Chondrocyte (in vitro differentiated cells): ENCODE measurements at regions not wholly inside any gene's neighbourhood (a gene's known extent, or its start where the extent isn't known, plus 50 kb on each side); places are given as distances from the start of the nearest gene placed in this dataset.

Source experiments
- DNase-seq: peaks from one replicate; pipeline ENCODE4 v3.0.0; 2021; ENCODE audit warnings: mixed read lengths, low spot score
- H3K27ac Mint-ChIP-seq: one replicate; pipeline ENCODE4 v1.8.0; 2021; ENCODE audit warnings: mild to moderate bottlenecking, moderate library complexity, mixed read lengths; ENCODE audit not compliant: unreplicated experiment
- H3K27me3 Mint-ChIP-seq: 2 replicates; pipeline ENCODE4 v1.8.0; 2021; ENCODE audit warnings: low read depth, mixed read lengths
- H3K36me3 Mint-ChIP-seq: 2 replicates; pipeline ENCODE4 v1.8.0; 2021; ENCODE audit warnings: low read depth, mixed read lengths
- H3K4me1 Mint-ChIP-seq: 2 replicates; pipeline ENCODE4 v1.8.0; 2021; ENCODE audit warnings: low read depth, mild to moderate bottlenecking, mixed read lengths
- H3K4me3 Mint-ChIP-seq: one replicate; pipeline ENCODE4 v1.8.0; 2021; ENCODE audit warnings: mild to moderate bottlenecking, moderate library complexity, mixed read lengths; ENCODE audit not compliant: unreplicated experiment
- H3K9me3 Mint-ChIP-seq: 2 replicates; pipeline ENCODE4 v1.8.0; 2021; ENCODE audit warnings: low read depth, mixed read lengths
- TF ChIP-seq, protein P1 (sequence below): fragments of 200-600 bp; sonication (generic); IDR thresholded peaks from 2 replicates; pipeline ENCODE4 v1.5.0; 2021; ENCODE audit warnings: antibody characterized with exemption, mild to moderate bottlenecking, moderate library complexity

DNA sequence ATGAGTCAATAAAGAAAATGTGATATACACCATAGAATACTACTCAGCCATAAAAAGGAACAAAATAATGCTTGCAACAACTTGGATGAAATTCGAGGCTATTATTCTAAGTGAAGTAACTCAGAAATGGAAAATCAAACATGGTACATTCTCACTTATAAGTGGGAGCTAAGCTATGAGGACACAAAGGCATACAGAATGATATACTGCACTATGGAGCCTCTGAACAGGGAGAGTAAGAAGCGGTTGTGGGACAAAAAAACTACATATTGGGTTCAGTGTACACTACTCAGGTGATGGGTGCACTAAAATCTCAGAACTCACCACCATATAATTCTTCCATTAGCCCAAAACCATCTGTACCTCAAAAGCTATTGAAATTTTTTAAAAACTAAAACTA is 68.8 kb upstream of the AKAP13 start:
- DNase-seq, result no peak
- H3K36me3 Mint-ChIP-seq, result peaks cover 1% of the 10 kb centered on the region
- H3K4me3 Mint-ChIP-seq, result no peak overlapping the region
- no peaks in the 10 kb centered on the region for H3K27me3 Mint-ChIP-seq
- TF ChIP-seq, protein P1, sequence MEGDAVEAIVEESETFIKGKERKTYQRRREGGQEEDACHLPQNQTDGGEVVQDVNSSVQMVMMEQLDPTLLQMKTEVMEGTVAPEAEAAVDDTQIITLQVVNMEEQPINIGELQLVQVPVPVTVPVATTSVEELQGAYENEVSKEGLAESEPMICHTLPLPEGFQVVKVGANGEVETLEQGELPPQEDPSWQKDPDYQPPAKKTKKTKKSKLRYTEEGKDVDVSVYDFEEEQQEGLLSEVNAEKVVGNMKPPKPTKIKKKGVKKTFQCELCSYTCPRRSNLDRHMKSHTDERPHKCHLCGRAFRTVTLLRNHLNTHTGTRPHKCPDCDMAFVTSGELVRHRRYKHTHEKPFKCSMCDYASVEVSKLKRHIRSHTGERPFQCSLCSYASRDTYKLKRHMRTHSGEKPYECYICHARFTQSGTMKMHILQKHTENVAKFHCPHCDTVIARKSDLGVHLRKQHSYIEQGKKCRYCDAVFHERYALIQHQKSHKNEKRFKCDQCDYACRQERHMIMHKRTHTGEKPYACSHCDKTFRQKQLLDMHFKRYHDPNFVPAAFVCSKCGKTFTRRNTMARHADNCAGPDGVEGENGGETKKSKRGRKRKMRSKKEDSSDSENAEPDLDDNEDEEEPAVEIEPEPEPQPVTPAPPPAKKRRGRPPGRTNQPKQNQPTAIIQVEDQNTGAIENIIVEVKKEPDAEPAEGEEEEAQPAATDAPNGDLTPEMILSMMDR, result no peak
- peaks cover 4% of the 10 kb centered on the region for H3K9me3 Mint-ChIP-seq
- H3K27ac Mint-ChIP-seq, result no peak overlapping the region
- H3K4me1 Mint-ChIP-seq, result peaks cover 39% of the 10 kb centered on the region

DNA sequence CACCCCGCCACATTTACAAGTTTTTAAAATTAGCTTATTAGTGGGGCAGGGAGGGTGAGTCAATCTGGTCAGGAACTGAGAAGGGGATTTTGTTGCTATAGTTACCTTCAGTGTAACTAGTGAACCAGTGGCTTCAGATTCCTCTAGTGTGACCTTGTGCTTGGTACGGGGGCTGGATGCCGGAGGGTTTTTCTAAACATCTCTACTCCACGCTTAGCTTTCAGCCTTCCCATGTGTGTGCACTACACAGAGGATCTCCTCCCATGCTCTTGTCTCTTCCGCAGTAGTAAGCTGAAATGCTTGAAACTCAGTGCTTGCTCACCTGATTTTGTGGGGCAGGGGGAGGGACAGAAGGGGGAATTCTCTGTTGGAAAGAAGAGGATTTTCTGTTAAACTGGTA is 67.9 kb upstream of the AKAP13 start:
- Mint-ChIP-seq H3K9me3 (peaks cover 4% of the 10 kb centered on the region), H3K36me3 (peaks cover 1% of the 10 kb centered on the region), H3K27me3 (no peaks in the 10 kb centered on the region), H3K4me3 (no peak overlapping the region), H3K4me1 (peaks cover 43% of the 10 kb centered on the region), H3K27ac (peak overlapping the region; percentile 86)
- TF ChIP-seq, protein P1, result no peak
- DNase-seq, result no peak

DNA sequence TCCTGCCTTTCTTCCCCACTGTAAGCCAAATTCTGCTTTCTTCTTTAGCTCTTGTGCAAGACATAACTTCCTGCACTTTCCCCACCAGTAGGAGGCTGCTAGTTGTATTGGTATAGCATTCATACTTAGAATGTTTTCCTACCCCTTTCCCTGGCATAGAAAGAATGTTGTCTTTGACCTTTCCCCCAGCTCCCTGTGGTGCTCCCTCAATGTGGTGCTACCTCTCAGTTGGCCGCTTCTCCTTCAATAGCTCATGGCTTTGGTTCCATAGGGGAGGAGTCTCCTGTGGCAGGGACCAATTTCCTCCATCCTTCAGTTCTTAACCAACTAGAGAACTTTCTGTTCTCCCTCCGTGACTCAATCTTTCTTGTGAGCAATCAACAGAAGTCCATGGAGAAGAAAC is 67.5 kb upstream of the AKAP13 start:
- H3K27ac Mint-ChIP-seq, result peak overlapping the region; percentile 86
- peaks cover 46% of the 10 kb centered on the region for H3K4me1 Mint-ChIP-seq
- H3K36me3 Mint-ChIP-seq, result peaks cover 1% of the 10 kb centered on the region
- no peak overlapping the region for H3K4me3 Mint-ChIP-seq
- no peaks in the 10 kb centered on the region for H3K27me3 Mint-ChIP-seq
- TF ChIP-seq, protein P1, result peak; percentile 71
- peaks cover 4% of the 10 kb centered on the region for H3K9me3 Mint-ChIP-seq
- DNase-seq, result no peak

DNA sequence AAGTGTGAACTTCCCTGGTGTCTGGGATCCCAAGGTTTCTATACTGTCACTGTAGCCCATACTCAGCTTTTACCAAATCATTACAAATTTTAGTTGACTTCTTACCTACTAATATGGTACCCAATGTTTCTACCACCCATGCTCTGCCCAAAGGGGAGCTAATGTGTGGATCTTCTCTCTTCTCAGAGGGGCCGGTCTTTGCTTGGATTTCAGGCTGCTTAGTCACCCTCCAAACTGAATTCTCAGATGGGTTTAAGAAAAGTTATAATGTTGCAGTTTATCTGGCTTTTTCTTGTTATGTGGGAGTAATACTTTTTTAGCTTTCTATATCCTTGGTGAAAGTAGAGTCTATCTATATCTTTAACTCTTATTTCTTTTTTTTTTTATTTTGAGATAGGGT is 67.1 kb upstream of the AKAP13 start:
- Mint-ChIP-seq H3K36me3 (no peaks in the 10 kb centered on the region), H3K27ac (peak overlapping the region; percentile 86), H3K4me1 (peaks cover 49% of the 10 kb centered on the region), H3K27me3 (no peaks in the 10 kb centered on the region), H3K9me3 (peaks cover 4% of the 10 kb centered on the region), H3K4me3 (no peak overlapping the region)
- no peak for DNase-seq
- TF ChIP-seq, protein P1, result no peak

DNA sequence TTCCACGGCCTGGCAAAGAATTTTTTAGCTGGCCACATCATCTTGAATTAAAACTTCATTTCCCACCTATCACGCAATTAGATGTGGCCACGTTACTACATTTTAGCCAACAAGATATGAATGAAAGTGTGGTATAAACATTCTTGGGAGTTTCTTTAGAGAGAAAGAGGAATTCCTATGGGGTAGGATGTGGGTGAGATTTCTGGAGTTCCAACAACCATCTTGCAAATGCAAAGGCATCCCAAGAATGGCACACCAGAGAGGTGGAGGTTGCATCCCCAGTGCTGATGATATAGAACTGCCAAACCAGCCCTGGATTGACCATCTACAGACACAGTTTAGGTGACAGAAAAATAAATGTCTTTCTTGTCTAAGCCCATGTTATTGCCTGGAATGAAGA is 66.3 kb upstream of the AKAP13 start:
- Mint-ChIP-seq H3K27me3 (no peaks in the 10 kb centered on the region), H3K27ac (no peak overlapping the region), H3K36me3 (no peaks in the 10 kb centered on the region), H3K9me3 (peaks cover 4% of the 10 kb centered on the region), H3K4me1 (peaks cover 57% of the 10 kb centered on the region), H3K4me3 (no peak overlapping the region)
- DNase-seq, result no peak
- TF ChIP-seq, protein P1, result no peak
